Activated T-cell treated with anti-CD3 and anti-CD28 coated beads for 24 hours (primary cell): ENCODE measurements at regions not wholly inside any gene's neighbourhood (a gene's known extent, or its start where the extent isn't known, plus 50 kb on each side); places are given as distances from the start of the nearest gene placed in this dataset.

ENCODE experiments used
- DNase-seq: peaks from one replicate; pipeline ENCODE4 v3.0.0-alpha.2; 2020; ENCODE audit warnings: low read depth

GRCh38 chr5:124645396-124645795, 101.0 kb downstream of the ZNF608 start:
- no peak for DNase-seq

- DNase-seq = no peak
Measured at GRCh38 chr5:124644582-124644981, 101.9 kb downstream of the ZNF608 start.

- DNase-seq = no peak
Measured at GRCh38 chr5:124644138-124644537, 102.3 kb downstream of the ZNF608 start.

GRCh38 chr5:124643336-124643735, 103.1 kb downstream of the ZNF608 start:
- no peak for DNase-seq

- no peak for DNase-seq
Measured at GRCh38 chr5:124642151-124642550, 104.3 kb downstream of the ZNF608 start.

GRCh38 chr5:124641154-124641792, 105.2 kb downstream of the ZNF608 start:
- DNase-seq = no peak

- no peak for DNase-seq
Measured at GRCh38 chr5:124639095-124639665, 107.3 kb downstream of the ZNF608 start.

- no peak for DNase-seq
Measured at GRCh38 chr5:124637011-124637410, 109.4 kb downstream of the ZNF608 start.

- DNase-seq = no peak
Measured at GRCh38 chr5:124634741-124635323, 111.6 kb downstream of the ZNF608 start.

GRCh38 chr5:124634228-124634739, 112.2 kb downstream of the ZNF608 start:
- no peak for DNase-seq

GRCh38 chr5:124633209-124633608, 113.2 kb downstream of the ZNF608 start:
- DNase-seq = no peak

- DNase-seq = no peak
Measured at GRCh38 chr5:124631874-124632550, 114.4 kb downstream of the ZNF608 start.

- no peak for DNase-seq
Measured at GRCh38 chr5:124630767-124631704, 115.4 kb downstream of the ZNF608 start.

- no peak for DNase-seq
Measured at GRCh38 chr5:124628721-124629596, 117.5 kb downstream of the ZNF608 start.

- no peak for DNase-seq
Measured at GRCh38 chr5:124627815-124628595, 118.4 kb downstream of the ZNF608 start.

- DNase-seq = no peak
Measured at GRCh38 chr5:124626053-124626452, 120.4 kb downstream of the ZNF608 start.

GRCh38 chr5:124623265-124623664, 123.2 kb downstream of the ZNF608 start:
- no peak for DNase-seq

- no peak for DNase-seq
Measured at GRCh38 chr5:124622851-124623250, 123.6 kb downstream of the ZNF608 start.

GRCh38 chr5:124621279-124621678, 125.2 kb downstream of the ZNF608 start:
- no peak for DNase-seq

GRCh38 chr5:124620743-124621142, 125.7 kb downstream of the ZNF608 start:
- no peak for DNase-seq
